OCI-LY1 (cell line): ENCODE measurements at regions not wholly inside any gene's neighbourhood (a gene's known extent, or its start where the extent isn't known, plus 50 kb on each side); places are given as distances from the start of the nearest gene placed in this dataset.

Experiments
- H2AFZ ChIP-seq: fragments of 200-600 bp; sonication (generic), shearing (Covaris generic); 2 replicates; pipeline ENCODE4 v1.6.0; 2014; ENCODE audit warnings: antibody characterized with exemption, mild to moderate bottlenecking, low read length
- H3F3A ChIP-seq: fragments of 200-600 bp; sonication (generic), shearing (Covaris generic); 2 replicates; pipeline ENCODE4 v1.6.0; 2014; ENCODE audit warnings: mild to moderate bottlenecking, antibody characterized with exemption, low read length, moderate library complexity; ENCODE audit not compliant: insufficient read depth
- H3K27ac ChIP-seq: fragments of 200-600 bp; sonication (generic); 2 replicates; pipeline ENCODE4 v1.5.1; 2014; ENCODE audit warnings: low read length, mixed run types, mild to moderate bottlenecking, low read depth; ENCODE audit not compliant: poor library complexity, severe bottlenecking
- H3K27me3 ChIP-seq: fragments of 200-600 bp; sonication (generic); 2 replicates; pipeline ENCODE4 v1.6.0; 2014; ENCODE audit warnings: antibody characterized with exemption, mild to moderate bottlenecking, low read length, moderate library complexity; ENCODE audit not compliant: insufficient read depth
- H3K36me3 ChIP-seq: fragments of 200-600 bp; sonication (generic); 2 replicates; pipeline ENCODE4 v1.6.1; 2014; ENCODE audit warnings: mild to moderate bottlenecking, antibody characterized with exemption, low read length, moderate library complexity, mixed read lengths; ENCODE audit not compliant: insufficient read depth
- H3K4me1 ChIP-seq: fragments of 200-600 bp; sonication (generic); 2 replicates; pipeline ENCODE4 v1.5.1; 2014; ENCODE audit warnings: mild to moderate bottlenecking, low read length, moderate library complexity; ENCODE audit not compliant: insufficient read depth, severe bottlenecking
- H3K4me2 ChIP-seq: fragments of 200-600 bp; sonication (generic), shearing (Covaris generic); 2 replicates; pipeline ENCODE4 v1.6.1; 2014; ENCODE audit warnings: low read length
- H3K4me3 ChIP-seq: fragments of 200-600 bp; sonication (generic); 2 replicates; pipeline ENCODE4 v1.5.1; 2014; ENCODE audit warnings: low read length, low read depth, mild to moderate bottlenecking, mixed read lengths; ENCODE audit not compliant: poor library complexity, severe bottlenecking
- H3K79me2 ChIP-seq: fragments of 200-600 bp; shearing (Covaris generic); 2 replicates; pipeline ENCODE4 v1.6.1; 2016; ENCODE audit warnings: mixed run types, low read length, mixed read lengths; ENCODE audit not compliant: insufficient read depth
- H3K9ac ChIP-seq: fragments of 200-600 bp; sonication (generic), shearing (Covaris generic); 2 replicates; pipeline ENCODE4 v1.6.1; 2014; ENCODE audit warnings: mild to moderate bottlenecking, low read length, mixed read lengths
- H3K9me2 ChIP-seq: fragments of 200-600 bp; sonication (generic), shearing (Covaris generic); 2 replicates; pipeline ENCODE4 v1.6.1; 2014; ENCODE audit warnings: low read depth, mild to moderate bottlenecking, low read length, mixed read lengths
- H3K9me3 ChIP-seq: fragments of 200-600 bp; shearing (Covaris generic); 2 replicates; pipeline ENCODE4 v1.6.1; 2014; ENCODE audit warnings: low read length, mixed read lengths
- H4K20me1 ChIP-seq: fragments of 200-600 bp; sonication (generic), shearing (Covaris generic); 2 replicates; pipeline ENCODE4 v1.6.0; 2016; ENCODE audit warnings: mild to moderate bottlenecking, low read length; ENCODE audit not compliant: insufficient read depth
- EZH2 ChIP-seq: fragments of 200-600 bp; sonication (generic), shearing (Covaris generic); IDR thresholded peaks from 2 replicates; pipeline ENCODE4 v1.8.0; 2017; ENCODE audit warnings: borderline replicate concordance, mixed run types, mild to moderate bottlenecking, antibody characterized with exemption, low read length, moderate library complexity, mixed read lengths
- TF ChIP-seq, protein P1 (sequence below): fragments of 200-600 bp; sonication (generic), shearing (Covaris generic); IDR thresholded peaks from 2 replicates; pipeline ENCODE4 v1.5.1; 2017; ENCODE audit warnings: mild to moderate bottlenecking, antibody characterized with exemption, low read length, moderate library complexity, mixed read lengths

DNA sequence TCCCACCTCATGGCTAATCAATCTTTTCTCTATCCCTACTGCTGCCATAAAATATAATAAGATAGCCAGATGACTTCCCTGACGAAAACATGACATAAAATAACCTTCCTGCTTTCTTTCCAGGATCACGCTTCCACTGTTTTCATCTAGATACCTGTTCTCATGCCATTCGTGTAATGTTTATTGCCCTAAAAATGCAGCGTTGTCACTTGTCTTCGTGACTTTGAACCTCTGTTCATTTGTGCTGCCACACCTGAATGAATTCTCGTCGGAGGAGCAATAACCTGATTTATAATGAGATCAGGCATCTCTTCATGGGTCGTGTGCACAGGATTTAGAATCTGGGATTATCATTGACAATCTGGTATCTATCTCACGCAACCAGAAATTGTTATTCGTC is 1401.9 kb downstream of the CDH11 start:
- Histone ChIP-seq H3K4me1 (no peaks in the 10 kb centered on the region), H3K27me3 (no peaks in the 10 kb centered on the region), H3K9me3 (no peaks in the 10 kb centered on the region), H3K27ac (no peak overlapping the region), H3K4me3 (no peak overlapping the region), H3K79me2 (no peaks in the 10 kb centered on the region), H2AFZ (no peak overlapping the region), H3K36me3 (no peaks in the 10 kb centered on the region), H3K4me2 (no peak overlapping the region), H3K9me2 (no peaks in the 10 kb centered on the region), H3F3A (no peaks in the 10 kb centered on the region), H3K9ac (no peak overlapping the region), H4K20me1 (no peaks in the 10 kb centered on the region)
- TF ChIP-seq, protein P1, sequence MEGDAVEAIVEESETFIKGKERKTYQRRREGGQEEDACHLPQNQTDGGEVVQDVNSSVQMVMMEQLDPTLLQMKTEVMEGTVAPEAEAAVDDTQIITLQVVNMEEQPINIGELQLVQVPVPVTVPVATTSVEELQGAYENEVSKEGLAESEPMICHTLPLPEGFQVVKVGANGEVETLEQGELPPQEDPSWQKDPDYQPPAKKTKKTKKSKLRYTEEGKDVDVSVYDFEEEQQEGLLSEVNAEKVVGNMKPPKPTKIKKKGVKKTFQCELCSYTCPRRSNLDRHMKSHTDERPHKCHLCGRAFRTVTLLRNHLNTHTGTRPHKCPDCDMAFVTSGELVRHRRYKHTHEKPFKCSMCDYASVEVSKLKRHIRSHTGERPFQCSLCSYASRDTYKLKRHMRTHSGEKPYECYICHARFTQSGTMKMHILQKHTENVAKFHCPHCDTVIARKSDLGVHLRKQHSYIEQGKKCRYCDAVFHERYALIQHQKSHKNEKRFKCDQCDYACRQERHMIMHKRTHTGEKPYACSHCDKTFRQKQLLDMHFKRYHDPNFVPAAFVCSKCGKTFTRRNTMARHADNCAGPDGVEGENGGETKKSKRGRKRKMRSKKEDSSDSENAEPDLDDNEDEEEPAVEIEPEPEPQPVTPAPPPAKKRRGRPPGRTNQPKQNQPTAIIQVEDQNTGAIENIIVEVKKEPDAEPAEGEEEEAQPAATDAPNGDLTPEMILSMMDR = no peak
- no peak for TF ChIP-seq EZH2

DNA sequence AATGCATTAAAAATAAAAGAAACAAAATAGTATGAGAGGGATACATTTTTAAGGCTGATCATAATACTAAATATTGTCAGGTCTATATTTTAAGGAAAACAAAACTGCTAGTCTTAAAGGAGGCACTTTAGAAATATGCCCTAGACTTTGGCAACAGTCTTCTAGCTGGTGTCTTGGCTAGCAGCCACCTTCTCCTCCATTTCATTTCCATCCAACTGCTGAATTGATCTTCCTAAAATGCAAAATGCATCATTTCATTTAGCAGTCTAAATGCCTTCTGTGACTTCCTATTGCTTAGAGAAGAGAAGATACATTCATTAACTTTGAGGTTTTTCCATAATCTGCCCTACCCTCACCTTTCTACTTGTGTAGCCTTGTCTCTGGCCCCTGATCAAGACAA is 1404.1 kb downstream of the CDH11 start:
- H3K79me2 ChIP-seq = no peaks in the 10 kb centered on the region

DNA sequence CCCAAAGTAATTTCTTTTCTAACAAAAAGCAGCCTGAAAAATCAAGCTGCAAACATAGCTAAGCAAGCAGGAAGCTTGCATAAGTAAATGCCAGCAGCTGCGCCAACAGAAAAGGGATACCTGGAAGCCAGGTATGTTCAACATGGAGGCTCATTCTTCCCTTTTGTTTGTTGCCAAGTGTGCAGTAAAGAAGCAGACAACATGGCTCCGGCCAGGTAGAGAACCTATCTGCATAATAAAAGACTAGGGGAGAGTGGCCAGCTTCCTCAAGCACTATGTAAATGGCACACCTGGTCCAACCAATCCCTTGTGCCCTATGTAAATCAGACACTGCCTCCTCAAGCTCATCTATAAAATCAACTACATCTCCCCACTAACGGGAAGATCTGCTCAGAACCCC is 1407.0 kb downstream of the CDH11 start:
- Histone ChIP-seq H3K9ac (no peak overlapping the region), H3K4me1 (no peaks in the 10 kb centered on the region), H3K27ac (no peak overlapping the region), H3K36me3 (no peaks in the 10 kb centered on the region), H3K9me3 (no peaks in the 10 kb centered on the region), H3K79me2 (no peaks in the 10 kb centered on the region), H3K9me2 (no peaks in the 10 kb centered on the region), H4K20me1 (no peaks in the 10 kb centered on the region), H3K27me3 (no peaks in the 10 kb centered on the region), H3K4me2 (no peak overlapping the region), H3K4me3 (no peak overlapping the region), H3F3A (no peaks in the 10 kb centered on the region), H2AFZ (no peak overlapping the region)
- TF ChIP-seq, protein P1 = no peak
- no peak for TF ChIP-seq EZH2

More for the DNA sequence above, 1404.1 kb downstream of the CDH11 start:
- no peaks in the 10 kb centered on the region for H3F3A ChIP-seq
- H3K9me2 ChIP-seq = no peaks in the 10 kb centered on the region
- no peaks in the 10 kb centered on the region for H3K4me1 ChIP-seq
- H3K9ac ChIP-seq = no peak overlapping the region
- no peak overlapping the region for H3K27ac ChIP-seq
- H3K9me3 ChIP-seq = no peaks in the 10 kb centered on the region
- H3K4me3 ChIP-seq = no peak overlapping the region
- no peaks in the 10 kb centered on the region for H4K20me1 ChIP-seq
- no peak overlapping the region for H2AFZ ChIP-seq
- H3K4me2 ChIP-seq = no peak overlapping the region
- TF ChIP-seq EZH2 = no peak
- TF ChIP-seq, protein P1 = no peak
- H3K36me3 ChIP-seq = no peaks in the 10 kb centered on the region
- no peaks in the 10 kb centered on the region for H3K27me3 ChIP-seq
